Endothelial cell of umbilical vein (primary cell): ENCODE measurements at regions not wholly inside any gene's neighbourhood (a gene's known extent, or its start where the extent isn't known, plus 50 kb on each side); places are given as distances from the start of the nearest gene placed in this dataset.

ENCODE experiments used
- BruUV-seq: library from RNA; stranded (reverse); fragments of 400-500 nt; replicated peaks from 2 replicates; lab custom pipeline; 2021; lab: Mats Ljungman, UMichigan
- CTCF ChIA-PET: fragments of 300-600, 350-600 bp; sonication (Branson Sonifier 250); formaldehyde crosslinking; loops from one replicate; lab custom pipeline; 2021; ENCODE audit warnings: antibody characterized with exemption, inconsistent platforms; lab: Charles Lee
- POLR2A ChIA-PET: fragments of 300-600, 350-600 bp; sonication (Branson Sonifier 250); formaldehyde crosslinking; loops from one replicate; lab custom pipeline; 2021; ENCODE audit warnings: antibody characterized with exemption, inconsistent platforms; lab: Charles Lee
- DNase-seq: peaks from one replicate; pipeline ENCODE4 v3.0.0-alpha.2; 2011; ENCODE audit warnings: low read depth, low spot score
- FAIRE-seq: peaks from 2 replicates; lab custom pipeline; 2011; peaks lifted over from hg19 to GRCh38; lab: Jason Lieb, UNC
- H2AFZ ChIP-seq: 2 replicates; pipeline ENCODE4 v1.6.0; 2012; ENCODE audit warnings: low read depth, low read length, control low read depth, inconsistent platforms
- H3K27ac ChIP-seq: 2 replicates; pipeline ENCODE4 v1.5.1; 2011; ENCODE audit warnings: low read depth, mild to moderate bottlenecking, control low read depth, low read length, moderate library complexity; ENCODE audit not compliant: insufficient read depth
- H3K27me3 ChIP-seq, 2 experiments: 2 replicates each; pipeline versions ENCODE4 v1.6.0 to v1.6.1; 2011; ENCODE audit warnings: low read length in 2 of 2, mixed read lengths in 1 of 2; ENCODE audit not compliant: control insufficient read depth in 2 of 2, insufficient read depth in 2 of 2
- H3K36me3 ChIP-seq, 2 experiments: 2 replicates in 1 of 2; 3 replicates in 1 of 2; pipeline ENCODE4 v1.5.1; 2011; ENCODE audit warnings: low read length in 2 of 2, mild to moderate bottlenecking in 1 of 2, moderate library complexity in 1 of 2; ENCODE audit not compliant: control insufficient read depth in 2 of 2, insufficient read depth in 2 of 2; ENCODE audit errors: extremely low read depth in 1 of 2
- H3K4me1 ChIP-seq: 3 replicates; pipeline ENCODE4 v1.5.1; 2011; ENCODE audit warnings: mild to moderate bottlenecking, low read length; ENCODE audit not compliant: control insufficient read depth, insufficient read depth; ENCODE audit errors: extremely low read depth
- H3K4me2 ChIP-seq: 2 replicates; pipeline ENCODE4 v1.6.1; 2011; ENCODE audit warnings: low read length, control low read depth, mixed read lengths; ENCODE audit not compliant: insufficient read depth
- H3K4me3 ChIP-seq, 3 experiments: fragments of 200-600 bp in 1 of 3; sonication (generic), shearing (Covaris generic) in 1 of 3; replicated peaks in 1 of 3; 2 replicates each; pipeline ENCODE4 v1.5.1; 2011 to 2016; ENCODE audit warnings: control low read depth in 3 of 3, low read length in 3 of 3, mild to moderate bottlenecking in 2 of 3, inconsistent platforms in 1 of 3, low read depth in 1 of 3, moderate library complexity in 1 of 3; ENCODE audit not compliant: insufficient read depth in 1 of 3
- H3K79me2 ChIP-seq: 2 replicates; pipeline ENCODE4 v1.6.0; 2012; ENCODE audit warnings: low read length, inconsistent platforms; ENCODE audit not compliant: control insufficient read depth, insufficient read depth
- H3K9ac ChIP-seq: replicated peaks from 2 replicates; pipeline ENCODE3; 2011; ENCODE audit warnings: low read length, control low read depth; ENCODE audit not compliant: insufficient read depth; ENCODE audit errors: extremely low read depth
- H3K9me1 ChIP-seq: replicated peaks from 3 replicates; pipeline ENCODE4 v1.6.0; 2011; ENCODE audit warnings: mild to moderate bottlenecking, low read length; ENCODE audit not compliant: control insufficient read depth, insufficient read depth; ENCODE audit errors: extremely low read depth
- H3K9me3 ChIP-seq: replicated peaks from 2 replicates; pipeline ENCODE4 v1.5.1; 2012; ENCODE audit warnings: low read length, inconsistent platforms; ENCODE audit not compliant: control insufficient read depth, insufficient read depth
- H4K20me1 ChIP-seq: replicated peaks from 2 replicates; pipeline ENCODE3; 2011; ENCODE audit warnings: mild to moderate bottlenecking, low read length; ENCODE audit not compliant: control insufficient read depth, insufficient read depth; ENCODE audit errors: extremely low read depth
- CTCF ChIP-seq, 2 donors: IDR thresholded peaks; 1 replicate in 1 of 2; 2 replicates in 1 of 2; pipeline ENCODE4 v1.5.1; 2011; ENCODE audit warnings: low read length in 2 of 2, mild to moderate bottlenecking in 2 of 2, moderate library complexity in 2 of 2, control low read depth in 1 of 2, inconsistent platforms in 1 of 2, low read depth in 1 of 2; ENCODE audit not compliant: insufficient read depth in 1 of 2; ENCODE audit errors: extremely low read depth in 1 of 2
- EZH2 ChIP-seq: IDR thresholded peaks from 2 replicates; pipeline ENCODE4 v1.6.1; 2012; ENCODE audit warnings: borderline replicate concordance, low read depth, mild to moderate bottlenecking, moderate library complexity, low read length, inconsistent platforms; ENCODE audit not compliant: severe bottlenecking
- FOS ChIP-seq: IDR thresholded peaks from 2 replicates; pipeline ENCODE4 v1.6.1; 2011; ENCODE audit warnings: mild to moderate bottlenecking, low read length, moderate library complexity, borderline replicate concordance; ENCODE audit not compliant: insufficient read depth
- GATA2 ChIP-seq: IDR thresholded peaks from 2 replicates; pipeline ENCODE4 v1.7.0; 2011; ENCODE audit warnings: low read depth, mild to moderate bottlenecking, moderate library complexity, mixed read lengths, low read length; ENCODE audit not compliant: insufficient read length, insufficient read depth
- JUN ChIP-seq: IDR thresholded peaks from 2 replicates; pipeline ENCODE4 v1.6.1; 2011; ENCODE audit warnings: borderline replicate concordance, low read depth; ENCODE audit not compliant: insufficient read length, insufficient read depth
- MAX ChIP-seq: IDR thresholded peaks from 2 replicates; pipeline ENCODE4 v1.6.1; 2011; ENCODE audit not compliant: insufficient read depth, insufficient read length
- MYC ChIP-seq: IDR thresholded peaks from one replicate; pipeline ENCODE4 v1.6.1; 2011; ENCODE audit warnings: mild to moderate bottlenecking, low read depth, low read length
- POLR2A ChIP-seq: IDR thresholded peaks from 2 replicates; pipeline ENCODE4 v1.6.1; 2012; ENCODE audit warnings: low read depth, mild to moderate bottlenecking, control low read depth, low read length
- POLR2AphosphoS5 ChIP-seq: IDR thresholded peaks from 2 replicates; pipeline ENCODE4 v1.6.1; 2012; ENCODE audit warnings: low read depth, mild to moderate bottlenecking, control low read depth, low read length, moderate library complexity; ENCODE audit not compliant: insufficient read depth
- dilution Hi-C: fragments of 300-500 bp; cut with MboI; formaldehyde crosslinking; loops from one replicate; pipeline ENCODE4 v1.15.0; 2019; ENCODE audit warnings: low sequenced_read_pairs; ENCODE audit not compliant: extremely low pct_ligation_motif_present
- intact Hi-C: fragments of 100-400 bp; cut with micrococcal nuclease; formaldehyde crosslinking; loops from one replicate; pipeline ENCODE4 v1.10.0; 2022

DNA sequence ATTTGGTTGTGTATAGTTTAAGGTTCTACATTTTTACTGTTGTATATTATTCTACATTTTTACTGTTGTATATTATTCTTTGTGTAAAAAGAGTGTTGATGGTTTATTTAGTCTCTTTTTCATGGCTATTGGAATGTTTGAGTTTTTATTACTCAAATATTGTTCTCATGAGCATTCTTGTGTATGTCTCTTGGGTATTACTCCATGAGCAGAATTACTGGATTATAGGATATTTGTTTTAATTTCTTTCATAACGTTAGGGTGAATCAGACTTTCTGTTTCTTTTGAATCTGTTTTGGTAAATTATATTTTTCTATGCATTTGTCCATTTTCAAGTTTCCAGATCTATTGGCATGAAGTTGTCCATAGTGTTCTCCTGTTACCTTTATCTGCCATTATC lies 111.6 kb downstream of the DYNAP start:
- Histone ChIP-seq H4K20me1 (no peaks in the 10 kb centered on the region), H3K27ac (no peak overlapping the region), H3K4me3 (no peak overlapping the region), H3K36me3 (no peaks in the 10 kb centered on the region), H3K9ac (no peak overlapping the region), H3K9me1 (no peaks in the 10 kb centered on the region), H3K79me2 (no peaks in the 10 kb centered on the region), H3K27me3 (no peaks in the 10 kb centered on the region), H3K4me1 (no peaks in the 10 kb centered on the region), H2AFZ (no peak overlapping the region), H3K4me2 (no peak overlapping the region), H3K9me3 (no peaks in the 10 kb centered on the region)
- ChIA-PET POLR2A (no interaction called here), CTCF (no interaction called here)
- dilution Hi-C loops, result no loop called here
- no TSS peak for BruUV-seq
- intact Hi-C loops, result no loop called here
- FAIRE-seq, result no peak
- DNase-seq, result no peak
- TF ChIP-seq MAX, result no peak
- TF ChIP-seq POLR2AphosphoS5, result no peak
- no peak for TF ChIP-seq POLR2A
- TF ChIP-seq GATA2, result no peak
- TF ChIP-seq CTCF (IDR thresholded peaks at IDR 0.05; ENCODE audit: extremely low read depth in 1 of 2, insufficient read depth in 1 of 2, low read depth in 1 of 2, low read length in 2 of 2), result no peak
- TF ChIP-seq EZH2, result no peak
- TF ChIP-seq JUN, result no peak
- TF ChIP-seq FOS, result no peak
- no peak for TF ChIP-seq MYC
